GM18867 (cell line): ENCODE measurements at regions not wholly inside any gene's neighbourhood (a gene's known extent, or its start where the extent isn't known, plus 50 kb on each side); places are given as distances from the start of the nearest gene placed in this dataset.
"Not testable (repeated sequence)": the region's sequence is repeated elsewhere in the genome, so short reads cannot be mapped to it uniquely, and the experiment has no call there.

Source experiments
- ATAC-seq: cut with Tn5 transposase; IDR thresholded peaks from one replicate; pipeline ENCODE4 v1.9.1; 2021; ENCODE audit warnings: mild to moderate bottlenecking, moderate library complexity; ENCODE audit not compliant: unreplicated experiment

GRCh38 chr21:35449846-35450245 lies 400.7 kb upstream of the RUNX1 start:
- ATAC-seq = no peak

GRCh38 chr21:35448876-35449599 lies 399.9 kb upstream of the RUNX1 start:
- ATAC-seq = no peak

DNA sequence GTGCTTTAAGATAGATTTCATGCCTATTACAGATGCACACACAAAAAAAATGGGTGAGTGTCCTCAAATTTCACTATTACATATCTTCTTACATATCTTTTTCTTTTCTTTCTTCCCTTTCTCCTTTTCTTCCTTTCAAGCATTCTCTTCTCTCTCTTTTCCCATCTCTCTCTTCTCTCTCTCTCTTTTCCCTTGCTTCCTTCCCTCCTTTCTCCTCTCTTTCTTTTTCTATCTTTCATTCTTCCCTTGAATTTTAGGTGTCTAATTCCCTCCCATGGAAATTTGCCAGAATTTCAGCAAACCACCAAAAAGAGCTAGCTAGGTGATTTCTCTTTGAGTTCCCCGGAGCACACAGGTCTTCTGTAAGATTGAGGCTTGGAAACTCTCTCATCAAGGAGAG lies 395.3 kb upstream of the RUNX1 start:
- ATAC-seq = no peak

- no peak for ATAC-seq
These were observed 392.9 kb upstream of the RUNX1 start for GRCh38 chr21:35441868-35442582.

DNA sequence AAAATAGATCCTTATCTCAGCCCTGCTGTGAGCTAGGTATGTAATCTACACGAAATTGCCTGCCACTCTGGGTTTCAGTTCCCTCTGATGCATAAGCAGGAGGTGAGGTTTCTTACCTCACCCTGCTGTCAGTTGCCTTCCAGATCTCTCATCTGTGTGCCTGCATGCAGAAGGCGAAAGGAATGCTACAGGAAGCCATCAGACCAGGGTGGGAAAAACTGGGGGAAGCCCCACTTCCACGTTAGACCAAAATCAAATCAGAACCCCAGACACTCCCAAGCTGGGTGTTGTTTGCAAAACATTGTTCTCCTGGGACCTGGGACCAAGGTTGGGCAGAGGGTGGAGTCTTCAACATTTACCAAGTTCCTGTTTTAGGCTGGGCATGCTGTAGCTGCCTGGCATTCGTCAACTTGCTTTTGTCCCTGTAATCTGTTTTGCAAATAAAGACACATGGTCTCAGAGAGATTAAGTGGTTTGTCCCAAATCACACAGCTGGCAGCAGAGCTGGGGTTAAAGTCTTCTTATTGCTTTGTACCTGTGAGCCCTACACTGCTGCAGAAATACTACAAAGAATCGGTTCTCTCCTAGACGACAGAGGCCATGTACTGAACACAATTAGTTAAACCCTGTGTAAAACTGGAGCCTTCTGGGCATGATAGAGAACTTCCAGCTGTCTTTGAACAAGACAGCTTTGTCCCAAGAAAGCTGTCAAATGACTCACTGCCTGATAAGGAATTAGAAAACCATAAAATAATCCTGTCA lies 389.7 kb upstream of the RUNX1 start:
- peak; percentile 70 for ATAC-seq

- no peak for ATAC-seq
These were observed 388.8 kb upstream of the RUNX1 start for GRCh38 chr21:35437941-35438340.

- no peak for ATAC-seq
These were observed 387.8 kb upstream of the RUNX1 start for GRCh38 chr21:35436899-35437298.

DNA sequence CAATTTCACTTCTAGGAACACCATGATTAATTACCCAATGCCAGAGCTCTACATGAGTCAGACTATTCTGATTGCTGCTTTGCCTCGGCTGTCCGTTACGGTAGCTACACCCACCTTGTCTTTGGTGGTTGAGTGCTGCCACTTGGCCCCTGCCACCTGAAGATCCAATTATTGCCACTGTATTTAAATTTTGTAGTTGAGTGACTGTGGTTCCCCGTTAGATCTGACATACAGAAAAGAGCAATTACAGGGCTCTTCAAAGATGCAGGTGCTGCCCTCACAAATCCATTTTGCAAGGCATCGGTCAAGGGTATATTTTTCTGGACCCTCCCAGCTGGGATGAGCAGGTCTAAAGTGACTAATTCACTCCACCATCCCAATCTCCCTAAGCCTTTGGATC lies 383.5 kb upstream of the RUNX1 start:
- not testable (repeated sequence) for ATAC-seq

- no peak for ATAC-seq
These were observed 381.2 kb upstream of the RUNX1 start for GRCh38 chr21:35430260-35430659.

DNA sequence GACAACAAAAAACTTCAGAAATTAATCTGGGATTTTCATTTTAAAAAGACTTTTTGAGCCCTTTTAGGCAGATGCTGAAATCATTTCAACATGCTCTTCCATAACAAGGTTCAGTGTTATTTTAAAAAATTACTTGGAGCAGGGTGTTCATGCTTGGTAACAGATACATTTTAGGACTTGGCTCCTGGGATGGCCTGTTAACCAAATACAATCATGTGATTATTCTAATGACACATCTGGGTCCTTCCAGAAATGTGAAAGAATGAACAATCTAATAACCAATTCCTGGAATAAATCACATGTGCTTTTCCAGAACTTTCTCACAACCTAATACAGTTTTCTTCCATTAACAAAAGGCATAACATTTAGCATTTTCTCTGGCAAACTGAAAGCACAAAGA lies 379.8 kb upstream of the RUNX1 start:
- ATAC-seq = no peak

- no peak for ATAC-seq
These were observed 379.4 kb upstream of the RUNX1 start for GRCh38 chr21:35428489-35428888.

GRCh38 chr21:35428001-35428320 lies 378.9 kb upstream of the RUNX1 start:
- no peak for ATAC-seq

DNA sequence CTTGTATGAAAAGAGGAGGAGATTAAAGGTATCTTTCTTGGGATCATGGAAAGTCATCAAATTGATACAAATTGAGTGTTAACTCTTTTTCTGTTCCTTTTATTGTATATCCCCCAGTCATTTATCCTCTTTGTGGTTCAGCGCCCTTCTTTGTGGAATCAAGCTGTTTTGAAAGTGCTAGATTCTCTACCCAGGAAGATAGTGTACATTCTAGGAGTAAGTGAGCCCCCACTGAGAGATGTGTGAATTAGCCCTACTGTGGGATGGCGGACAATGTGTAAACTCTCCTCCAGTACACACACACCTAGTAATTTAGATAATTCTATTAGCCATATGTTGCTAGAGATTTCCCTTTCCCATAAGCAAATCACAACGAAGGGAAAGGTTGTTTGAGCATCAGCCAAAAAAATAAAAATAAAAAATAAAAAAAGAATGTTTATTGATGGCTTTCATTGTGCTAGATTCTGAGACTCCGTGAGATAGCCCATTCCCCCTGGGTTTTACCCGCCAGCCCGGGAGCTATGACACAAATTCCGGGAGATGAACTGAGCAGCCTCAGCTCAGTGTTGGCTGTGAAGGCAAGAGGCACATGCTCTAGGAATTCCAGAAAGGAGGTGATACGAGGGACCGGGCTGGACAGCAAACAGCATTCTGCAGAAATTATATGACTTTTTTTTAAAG lies 378.4 kb upstream of the RUNX1 start:
- ATAC-seq = no peak

- ATAC-seq = no peak
These were observed 377.8 kb upstream of the RUNX1 start for GRCh38 chr21:35426897-35427296.

- ATAC-seq = no peak
These were observed 377.4 kb upstream of the RUNX1 start for GRCh38 chr21:35426469-35426868.

- no peak for ATAC-seq
These were observed 375.0 kb upstream of the RUNX1 start for GRCh38 chr21:35424122-35424521.

GRCh38 chr21:35423709-35424108 lies 374.6 kb upstream of the RUNX1 start:
- no peak for ATAC-seq

GRCh38 chr21:35422011-35422410 lies 372.9 kb upstream of the RUNX1 start:
- ATAC-seq = no peak

DNA sequence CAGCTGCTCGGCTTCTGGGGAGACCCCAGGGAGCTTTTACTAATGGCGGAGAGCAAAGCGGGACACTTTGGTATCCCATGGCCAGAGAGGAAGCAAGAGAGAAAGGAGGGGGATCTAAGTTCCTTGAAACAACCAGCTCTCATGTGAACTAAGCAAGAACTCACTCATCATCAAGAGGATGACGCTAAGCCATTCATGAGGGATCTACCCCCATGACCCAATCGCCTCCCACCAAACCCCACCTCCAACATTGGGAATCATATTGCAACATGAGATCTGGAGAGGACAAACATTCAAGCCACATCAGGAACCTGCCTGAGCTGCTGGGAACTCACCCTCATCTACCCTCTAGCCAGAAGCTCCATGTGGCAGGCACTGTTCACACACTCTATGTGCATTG lies 372.1 kb upstream of the RUNX1 start:
- no peak for ATAC-seq

GRCh38 chr21:35420656-35421055 lies 371.6 kb upstream of the RUNX1 start:
- no peak for ATAC-seq

DNA sequence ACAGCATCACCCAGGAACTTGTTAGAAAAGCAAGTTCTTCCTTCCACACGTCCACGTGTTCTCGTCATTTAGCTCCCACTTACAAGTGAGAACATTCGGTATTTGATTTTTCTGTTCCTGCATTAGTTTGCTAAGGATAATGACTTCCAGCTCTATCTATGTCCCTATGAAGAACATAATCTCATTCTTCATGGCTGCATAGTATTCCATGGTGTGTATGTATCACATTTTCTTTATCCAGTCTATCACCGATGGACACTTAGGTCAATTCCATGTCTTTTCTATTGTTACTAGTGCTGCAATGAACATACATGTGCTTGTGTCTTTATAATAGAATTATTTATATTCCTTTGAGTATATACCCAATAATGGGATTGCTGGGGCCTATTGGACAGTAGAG lies 368.7 kb upstream of the RUNX1 start:
- no peak for ATAC-seq
